ENCODE measurements at regions not wholly inside any gene's neighbourhood (a gene's known extent, or its start where the extent isn't known, plus 50 kb on each side); places are given as distances from the start of the nearest gene placed in this dataset.
A peak's percentile ranks its signal among the peaks of the same experiment; 100 is the strongest.
"Not testable (repeated sequence)": the region's sequence is repeated elsewhere in the genome, so short reads cannot be mapped to it uniquely, and the experiment has no call there.

DNA sequence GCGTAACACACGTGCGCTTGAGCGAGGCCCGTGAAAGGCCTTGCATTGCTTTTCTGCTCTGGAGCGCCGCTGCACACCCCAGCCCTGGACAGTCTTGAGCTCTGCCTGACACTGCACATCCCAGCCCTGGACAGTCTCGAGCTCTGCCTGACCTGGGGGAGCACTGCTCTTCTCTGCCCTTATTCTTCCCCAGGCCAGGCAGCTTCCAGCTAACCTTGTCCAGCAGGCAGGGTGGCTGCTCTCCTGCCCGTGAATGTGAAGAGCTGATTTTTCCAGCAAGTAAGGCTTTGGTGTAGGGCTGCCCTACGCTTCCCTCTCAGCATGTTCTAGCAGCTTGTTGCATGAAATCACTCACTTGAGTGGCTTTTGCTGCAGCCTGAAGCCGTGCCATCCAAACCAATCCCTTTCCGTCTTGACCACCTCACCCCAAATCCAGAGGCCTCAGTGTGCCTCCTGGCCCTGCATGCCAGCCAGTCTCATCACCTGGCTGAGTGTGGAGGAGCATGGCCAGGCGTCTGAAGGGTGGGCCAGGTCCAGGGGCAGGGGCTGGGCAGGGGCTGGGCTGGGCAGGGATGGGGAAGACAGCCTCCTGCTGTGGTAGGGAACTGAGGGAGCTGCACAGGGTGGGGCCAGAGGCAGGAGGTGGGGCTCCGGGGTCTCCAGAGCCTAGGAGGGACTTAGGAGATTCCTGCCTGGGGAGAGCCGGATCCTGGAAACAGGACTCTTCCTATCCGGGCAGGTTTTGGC lies 89.5 kb upstream of the B3GAT1 start:
- TF ChIP-seq POLR2A (IDR thresholded peaks at IDR 0.05) = no peak
- TF ChIP-seq, protein P1, sequence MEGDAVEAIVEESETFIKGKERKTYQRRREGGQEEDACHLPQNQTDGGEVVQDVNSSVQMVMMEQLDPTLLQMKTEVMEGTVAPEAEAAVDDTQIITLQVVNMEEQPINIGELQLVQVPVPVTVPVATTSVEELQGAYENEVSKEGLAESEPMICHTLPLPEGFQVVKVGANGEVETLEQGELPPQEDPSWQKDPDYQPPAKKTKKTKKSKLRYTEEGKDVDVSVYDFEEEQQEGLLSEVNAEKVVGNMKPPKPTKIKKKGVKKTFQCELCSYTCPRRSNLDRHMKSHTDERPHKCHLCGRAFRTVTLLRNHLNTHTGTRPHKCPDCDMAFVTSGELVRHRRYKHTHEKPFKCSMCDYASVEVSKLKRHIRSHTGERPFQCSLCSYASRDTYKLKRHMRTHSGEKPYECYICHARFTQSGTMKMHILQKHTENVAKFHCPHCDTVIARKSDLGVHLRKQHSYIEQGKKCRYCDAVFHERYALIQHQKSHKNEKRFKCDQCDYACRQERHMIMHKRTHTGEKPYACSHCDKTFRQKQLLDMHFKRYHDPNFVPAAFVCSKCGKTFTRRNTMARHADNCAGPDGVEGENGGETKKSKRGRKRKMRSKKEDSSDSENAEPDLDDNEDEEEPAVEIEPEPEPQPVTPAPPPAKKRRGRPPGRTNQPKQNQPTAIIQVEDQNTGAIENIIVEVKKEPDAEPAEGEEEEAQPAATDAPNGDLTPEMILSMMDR (IDR thresholded peaks at IDR 0.05) = no peak
- DNase-seq = no peak
- H3K4me3 ChIP-seq (replicated peaks in 1 of 3) = no peak overlapping the region
- H3K27ac ChIP-seq = no peak overlapping the region
- WGBS, 2 donors = 80 to 84% methylated on average over 13 to 16 of the region's 16 CpGs
- H3K4me1 ChIP-seq = peaks cover 10 to 14% of the 10 kb centered on the region in 2 donors
- H3K36me3 ChIP-seq = no peaks in the 10 kb centered on the region
- no peaks in the 10 kb centered on the region for H3K27me3 ChIP-seq
- intact Hi-C loops (cut with DNase I) = no loop called here
- no peaks in the 10 kb centered on the region for H3K9me3 ChIP-seq

DNA sequence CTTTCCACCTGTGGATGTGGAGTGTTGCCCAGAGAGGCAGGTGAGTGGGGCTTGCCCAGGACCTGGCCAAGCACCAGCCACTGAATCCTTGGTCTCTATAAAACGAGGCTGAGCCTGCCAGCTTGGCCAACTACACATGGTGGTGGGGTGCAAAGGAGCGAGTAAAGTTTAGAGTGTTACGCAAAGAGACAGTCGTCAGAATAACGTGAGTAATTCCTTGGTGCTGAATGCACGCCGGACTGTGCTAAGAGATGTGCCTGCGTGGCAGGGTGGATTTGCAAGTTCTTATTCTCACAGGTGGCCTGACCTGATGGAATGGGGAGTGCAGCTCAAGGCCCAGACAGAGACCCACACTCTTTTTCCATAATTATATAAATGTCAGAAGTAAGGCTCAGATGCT lies 88.6 kb upstream of the B3GAT1 start:
- WGBS, 2 donors = 81 to 91% methylated on average over 8 of the region's 8 CpGs
- Histone ChIP-seq H3K4me1 (peaks cover 10 to 14% of the 10 kb centered on the region in 2 donors), H3K9me3 (no peaks in the 10 kb centered on the region), H3K4me3 (replicated peaks in 1 of 3) (no peak overlapping the region), H3K27ac (no peak overlapping the region), H3K27me3 (no peaks in the 10 kb centered on the region), H3K36me3 (no peaks in the 10 kb centered on the region)
- intact Hi-C loops (cut with DNase I) = no loop called here
- DNase-seq = no peak
- no peak for TF ChIP-seq POLR2A (IDR thresholded peaks at IDR 0.05)
- TF ChIP-seq, protein P1 (IDR thresholded peaks at IDR 0.05) = no peak

DNA sequence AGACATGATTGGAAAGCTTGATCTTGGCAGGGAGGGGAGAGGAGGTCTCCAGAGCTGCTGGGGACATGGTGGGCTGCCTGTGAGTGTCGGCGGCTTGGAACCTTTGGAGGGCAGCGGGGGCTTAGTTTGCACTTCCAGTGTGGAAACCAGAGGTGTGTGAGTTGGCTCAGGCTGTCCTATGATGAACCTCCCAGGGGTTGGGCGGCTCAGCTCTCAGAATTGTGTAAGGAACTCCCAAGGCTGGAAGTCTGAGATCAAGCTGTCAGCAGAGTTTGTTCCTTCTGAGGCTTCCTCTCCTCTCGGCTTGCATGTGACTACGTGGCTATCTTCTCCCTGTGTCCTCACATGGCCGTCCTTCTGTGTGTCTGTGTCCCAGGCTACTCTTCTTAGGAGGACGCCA lies 87.9 kb upstream of the B3GAT1 start:
- no peak for TF ChIP-seq POLR2A (IDR thresholded peaks at IDR 0.05)
- TF ChIP-seq, protein P1 (IDR thresholded peaks at IDR 0.05) = no peak
- no peaks in the 10 kb centered on the region for H3K27me3 ChIP-seq
- H3K4me3 ChIP-seq (replicated peaks in 1 of 3) = no peak overlapping the region
- intact Hi-C loops (cut with DNase I) = no loop called here
- no peak for DNase-seq
- H3K4me1 ChIP-seq = peaks cover 10 to 14% of the 10 kb centered on the region in 2 donors
- 88 to 92% methylated on average over 8 of the region's 8 CpGs for WGBS, 2 donors
- H3K27ac ChIP-seq = no peak overlapping the region
- no peaks in the 10 kb centered on the region for H3K36me3 ChIP-seq
- no peaks in the 10 kb centered on the region for H3K9me3 ChIP-seq

DNA sequence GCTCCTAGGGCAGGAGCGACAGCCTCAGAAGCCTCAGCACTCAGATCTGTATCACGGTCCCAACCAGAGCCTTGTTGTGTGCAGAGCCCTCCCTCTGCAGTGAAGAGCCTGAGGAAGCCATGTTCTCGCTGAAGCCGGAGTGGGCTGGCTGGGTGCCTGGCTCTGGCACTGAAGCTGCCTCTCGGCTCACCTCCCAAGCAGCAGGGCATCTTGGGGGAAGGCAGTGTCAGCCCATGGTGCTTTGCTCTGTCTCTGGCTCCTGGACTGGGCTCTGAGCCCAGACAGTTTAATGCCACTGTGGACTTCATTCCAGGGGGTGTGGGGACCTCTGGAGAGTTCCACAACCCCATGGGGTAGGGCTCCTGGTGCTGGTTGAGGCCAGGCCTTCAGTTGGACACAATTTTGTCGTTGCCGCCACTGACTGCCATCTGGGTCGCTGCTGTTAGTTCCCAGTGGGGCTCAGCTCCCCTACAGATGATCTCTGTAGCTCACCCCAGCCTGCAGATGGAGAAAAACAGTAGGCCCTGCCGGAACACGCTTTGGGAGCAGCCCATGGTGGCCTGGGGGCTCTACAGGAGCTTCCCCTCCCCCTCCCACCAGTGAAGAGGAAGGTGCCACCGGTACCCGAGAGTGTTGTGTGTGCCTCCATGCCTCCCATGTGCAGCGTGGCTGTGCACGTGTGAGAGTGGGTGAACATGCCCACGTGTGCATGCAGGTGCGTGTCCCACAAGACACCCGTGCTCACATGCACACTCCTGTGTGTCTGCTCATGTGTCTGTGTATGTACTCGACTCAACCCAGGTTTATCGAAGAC lies 86.5 kb upstream of the B3GAT1 start:
- WGBS, 2 donors = 82 to 85% methylated on average over 11 to 18 of the region's 19 CpGs
- peak overlapping the region in 2 of 3 donors; percentile 16 to 30 for H3K27ac ChIP-seq
- no peaks in the 10 kb centered on the region for H3K36me3 ChIP-seq
- intact Hi-C loops (cut with DNase I) = no loop called here
- DNase-seq = peak; percentile 78 to 87
- H3K27me3 ChIP-seq = no peaks in the 10 kb centered on the region
- peaks cover 10 to 14% of the 10 kb centered on the region in 2 donors for H3K4me1 ChIP-seq
- H3K9me3 ChIP-seq = no peaks in the 10 kb centered on the region
- TF ChIP-seq, protein P1 (IDR thresholded peaks at IDR 0.05) = no peak
- TF ChIP-seq POLR2A (IDR thresholded peaks at IDR 0.05) = no peak
- no peak overlapping the region for H3K4me3 ChIP-seq (replicated peaks in 1 of 3)

DNA sequence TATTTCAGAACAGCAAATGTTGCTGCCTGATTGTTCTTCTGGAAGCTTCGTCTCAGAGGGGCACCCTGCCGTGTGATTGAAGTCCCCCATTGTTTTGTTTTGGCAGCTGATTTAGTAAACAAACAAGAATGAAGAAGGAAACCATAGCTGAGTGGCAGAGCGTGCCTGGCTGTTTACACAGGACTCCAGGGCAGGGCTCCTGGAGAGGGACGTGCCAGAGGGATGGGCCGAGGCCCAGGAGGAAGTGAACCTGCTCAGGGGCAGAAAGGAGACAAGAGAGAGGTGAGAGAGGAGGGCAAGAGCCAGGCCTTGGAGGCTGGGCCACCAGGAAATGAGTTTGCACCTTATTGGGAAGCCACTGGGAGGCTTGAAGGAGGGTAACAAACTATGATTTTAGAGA lies 85.5 kb upstream of the B3GAT1 start:
- Histone ChIP-seq H3K4me3 (replicated peaks in 1 of 3) (no peak overlapping the region), H3K27me3 (no peaks in the 10 kb centered on the region), H3K27ac (peak overlapping the region in 2 of 3 donors; percentile 16 to 30), H3K4me1 (peaks cover 10 to 14% of the 10 kb centered on the region in 2 donors), H3K9me3 (no peaks in the 10 kb centered on the region), H3K36me3 (no peaks in the 10 kb centered on the region)
- intact Hi-C loops (cut with DNase I) = no loop called here
- no peak for TF ChIP-seq POLR2A (IDR thresholded peaks at IDR 0.05)
- TF ChIP-seq, protein P1 (IDR thresholded peaks at IDR 0.05) = no peak
- WGBS, 2 donors = 14 to 24% methylated on average over 5 of the region's 5 CpGs
- peak; percentile 18 to 43 for DNase-seq

DNA sequence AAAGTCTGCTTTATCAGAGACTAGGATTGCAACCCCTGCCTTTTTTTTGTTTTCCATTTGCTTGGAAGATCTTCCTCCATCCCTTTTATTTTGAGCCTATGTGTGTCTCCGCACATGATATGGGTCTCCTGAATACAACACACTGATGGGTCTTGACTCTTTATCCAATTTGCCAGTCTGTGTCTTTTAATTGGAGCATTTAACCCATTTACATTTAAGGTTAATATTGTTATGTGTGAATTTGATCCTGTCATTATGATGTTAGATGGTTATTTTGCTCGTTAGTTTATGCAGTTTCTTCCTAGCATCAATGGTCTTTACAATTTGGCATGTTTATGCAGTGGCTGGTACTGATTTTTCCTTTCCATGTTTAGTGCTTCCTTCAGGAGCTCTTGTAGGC lies 84.0 kb upstream of the B3GAT1 start:
- 86 to 88% methylated on average over 2 of the region's 2 CpGs for WGBS, 2 donors
- H3K4me3 ChIP-seq (replicated peaks in 1 of 3); H3K9me3 ChIP-seq; intact Hi-C loops (cut with DNase I); H3K27me3 ChIP-seq; H3K36me3 ChIP-seq; DNase-seq; H3K27ac ChIP-seq: not testable (repeated sequence)
- peaks cover 10 to 14% of the 10 kb centered on the region in 2 donors for H3K4me1 ChIP-seq

DNA sequence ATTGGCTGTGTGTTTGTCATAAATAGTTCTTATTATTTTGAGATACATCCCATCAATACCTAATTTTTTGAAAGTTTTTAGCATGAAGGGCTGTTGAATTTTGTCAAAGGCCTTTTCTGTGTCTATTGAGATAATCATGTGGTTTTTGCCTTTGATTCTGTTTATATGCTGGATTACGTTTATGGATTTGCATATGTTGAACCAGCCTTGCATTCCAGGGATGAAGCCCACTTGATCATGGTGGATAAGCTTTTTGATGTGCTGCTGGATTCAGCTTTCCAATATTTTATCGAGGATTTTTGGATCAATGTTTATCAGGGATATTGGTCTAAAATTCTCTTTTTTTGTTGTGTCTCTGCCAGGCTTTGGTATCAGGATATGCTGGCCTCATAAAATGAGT lies 82.4 kb upstream of the B3GAT1 start:
- DNase-seq; H3K4me3 ChIP-seq (replicated peaks in 1 of 3); intact Hi-C loops (cut with DNase I); H3K27me3 ChIP-seq; H3K9me3 ChIP-seq; H3K36me3 ChIP-seq; H3K27ac ChIP-seq: not testable (repeated sequence)
- H3K4me1 ChIP-seq = peaks cover 10 to 14% of the 10 kb centered on the region in 2 donors
- WGBS, 2 donors = 86 to 90% methylated on average over 2 of the region's 2 CpGs

Measured in thyroid gland (tissue), 4 donors.